Stomach (tissue), 4 donors: ENCODE measurements at regions not wholly inside any gene's neighbourhood (a gene's known extent, or its start where the extent isn't known, plus 50 kb on each side); places are given as distances from the start of the nearest gene placed in this dataset.
"Not testable (repeated sequence)": the region's sequence is repeated elsewhere in the genome, so short reads cannot be mapped to it uniquely, and the experiment has no call there.

ENCODE experiments used
- CTCF ChIP-seq, 7 experiments: fragments of 450-650 bp in 4 of 7; fragments of 200-600 bp in 3 of 7; sonication (generic) in 3 of 7; IDR thresholded peaks; one replicate each; pipeline ENCODE4 v1.5.1; 2016 to 2019; ENCODE audit warnings: antibody characterized with exemption in 7 of 7, control low read depth in 2 of 7, mild to moderate bottlenecking in 1 of 7
- EP300 ChIP-seq: sonication (generic); formaldehyde crosslinking; IDR thresholded peaks from one replicate; pipeline ENCODE4 v1.6.1; 2017; ENCODE audit warnings: antibody characterized with exemption

GRCh38 chr15:20207198-20207597, 334.4 kb downstream of the GOLGA6L6 start:
- TF ChIP-seq EP300; CTCF (IDR thresholded peaks at IDR 0.05): not testable (repeated sequence)
